K562 (cell line): ENCODE measurements at regions not wholly inside any gene's neighbourhood (a gene's known extent, or its start where the extent isn't known, plus 50 kb on each side); places are given as distances from the start of the nearest gene placed in this dataset.

Experiments
- ATAC-seq: fragments of 200-7000 bp; cut with Tn5 transposase; 3 replicates; pipeline ENCODE4 v1.9.1; 2020; ENCODE audit warnings: moderate library complexity
- BruUV-seq: library from RNA; stranded (reverse); fragments of 400-500 nt; replicated peaks from 2 replicates; lab custom pipeline; 2021; lab: Mats Ljungman, UMichigan
- CTCF ChIA-PET: fragments of 300-600 bp; formaldehyde crosslinking; extraction: SDS; loops from one replicate; lab custom pipeline; 2021; ENCODE audit warnings: low intra/inter-chr PET ratio; lab: Yijun Ruan, JAX
- POLR2A ChIA-PET: fragments of 300-600, 350-650 bp; sonication (Branson Sonifier 250); formaldehyde crosslinking; extraction: SDS; loops from one replicate; lab custom pipeline; 2021; ENCODE audit warnings: antibody characterized with exemption, inconsistent platforms; lab: Yijun Ruan, JAX
- DNase-seq, 4 experiments: peaks; one replicate each; pipeline versions ENCODE4 v3.0.0 to v3.0.0-alpha.2; 2011 to 2018; ENCODE audit warnings: low spot score in 3 of 4, mixed read lengths in 3 of 4; ENCODE audit errors: extremely low read depth in 1 of 4
- FAIRE-seq: peaks from 2 replicates; lab custom pipeline; 2011; peaks lifted over from hg19 to GRCh38; lab: Jason Lieb, UNC
- H2AFZ ChIP-seq: 2 replicates; pipeline ENCODE4 v1.6.0; 2011; ENCODE audit warnings: low read depth, low read length, control low read depth, inconsistent platforms
- H3K27ac ChIP-seq: fragments of 200-600 bp; 3 replicates; pipeline ENCODE4 v1.8.0; 2011; ENCODE audit warnings: low read depth, mild to moderate bottlenecking, control low read depth, inconsistent platforms, low read length, moderate library complexity, mixed read lengths; ENCODE audit errors: extremely low read depth
- H3K27me3 ChIP-seq, 2 experiments: fragments of 300-600 bp in 1 of 2; 2 replicates in 1 of 2; 3 replicates in 1 of 2; pipeline versions ENCODE4 v1.6.0 to v1.8.0; 2011; ENCODE audit warnings: inconsistent platforms in 2 of 2, low read length in 2 of 2, mild to moderate bottlenecking in 1 of 2, mixed read lengths in 1 of 2, moderate library complexity in 1 of 2; ENCODE audit not compliant: control insufficient read depth in 2 of 2, insufficient read depth in 2 of 2
- H3K36me3 ChIP-seq: fragments of 300-600 bp; 3 replicates; pipeline ENCODE4 v1.8.0; 2011; ENCODE audit warnings: mild to moderate bottlenecking, low read length, inconsistent platforms; ENCODE audit not compliant: control insufficient read depth, insufficient read depth
- H3K4me1 ChIP-seq, 2 experiments: fragments of 200-600 bp in 1 of 2; replicated peaks in 1 of 2; 2 replicates in 1 of 2; 3 replicates in 1 of 2; pipeline versions ENCODE4 v1.5.1 to v1.8.0; 2011; ENCODE audit warnings: inconsistent platforms in 2 of 2, low read length in 2 of 2, mild to moderate bottlenecking in 1 of 2, mixed read lengths in 1 of 2, moderate library complexity in 1 of 2; ENCODE audit not compliant: control insufficient read depth in 2 of 2, insufficient read depth in 2 of 2
- H3K4me2 ChIP-seq: 2 replicates; pipeline ENCODE4 v1.6.1; 2011; ENCODE audit warnings: low read length, control low read depth, inconsistent platforms, mixed read lengths; ENCODE audit not compliant: insufficient read depth
- H3K4me3 ChIP-seq: fragments of 200-600 bp; sonication (generic), shearing (Covaris generic); 2 replicates; pipeline ENCODE4 v1.5.1; 2016; ENCODE audit warnings: control low read depth, inconsistent platforms
- H3K79me2 ChIP-seq: fragments of 200-600 bp; 3 replicates; pipeline ENCODE4 v1.8.0; 2011; ENCODE audit warnings: low read length, inconsistent platforms; ENCODE audit not compliant: control insufficient read depth, insufficient read depth
- H3K9ac ChIP-seq, 2 experiments: 2 replicates each; pipeline versions ENCODE4 v1.6.0 to v1.6.1; 2011; ENCODE audit warnings: low read depth in 2 of 2, low read length in 2 of 2, control low read depth in 1 of 2, inconsistent platforms in 1 of 2, mild to moderate bottlenecking in 1 of 2, mixed read lengths in 1 of 2; ENCODE audit not compliant: insufficient read depth in 1 of 2
- H3K9me1 ChIP-seq: one replicate; pipeline ENCODE4 v1.6.0; 2011; ENCODE audit warnings: inconsistent platforms, mild to moderate bottlenecking, low read length, moderate library complexity; ENCODE audit not compliant: control insufficient read depth, insufficient read depth
- H3K9me3 ChIP-seq: replicated peaks from 2 replicates; pipeline ENCODE4 v1.5.1; 2011; ENCODE audit warnings: low read depth, low read length, inconsistent platforms; ENCODE audit not compliant: control insufficient read depth, insufficient read depth
- H4K20me1 ChIP-seq: replicated peaks from 2 replicates; pipeline ENCODE4 v1.6.1; 2011; ENCODE audit warnings: low read length, inconsistent platforms, mixed read lengths; ENCODE audit not compliant: control insufficient read depth, insufficient read depth
- CBX8 ChIP-seq: fragments of 200-600 bp; sonication (generic); IDR thresholded peaks from 2 replicates; pipeline ENCODE4 v1.6.1; 2012; ENCODE audit warnings: borderline replicate concordance, mixed run types, low read depth, mild to moderate bottlenecking, moderate library complexity, mixed read lengths, low read length, control low read depth, inconsistent platforms; ENCODE audit not compliant: poor library complexity, severe bottlenecking; ENCODE audit errors: extremely low read depth
- CLOCK ChIP-seq: fragments of 250-450 bp; sonication (Bioruptor Pico); IDR thresholded peaks from 2 replicates; pipeline ENCODE4 v1.4.0; 2020; ENCODE audit warnings: mild to moderate bottlenecking, moderate library complexity, borderline replicate concordance
- GTF2A2 ChIP-seq: IDR thresholded peaks from 2 replicates; pipeline ENCODE4 v1.6.1; 2016; ENCODE audit warnings: mild to moderate bottlenecking, missing genetic modification characterization, missing compliant biosample characterization
- HDAC8 ChIP-seq: fragments of 450-650 bp; IDR thresholded peaks from 2 replicates; pipeline ENCODE4 v1.6.1; 2016; ENCODE audit warnings: mild to moderate bottlenecking, missing genetic modification characterization, moderate library complexity, missing compliant biosample characterization
- HOXB6 ChIP-seq: fragments of 250-450 bp; sonication (Bioruptor Pico); IDR thresholded peaks from 2 replicates; pipeline ENCODE4 v1.5.1; 2022; ENCODE audit warnings: mild to moderate bottlenecking, borderline replicate concordance
- MAFG ChIP-seq: fragments of 450-650 bp; conservative IDR thresholded peaks from 2 replicates; pipeline ENCODE4 v1.6.1; 2016; ENCODE audit warnings: missing genetic modification characterization, missing compliant biosample characterization
- SIN3A ChIP-seq, 2 experiments: fragments of 150-350 bp in 1 of 2; IDR thresholded peaks; 2 replicates each; pipeline ENCODE4 v1.6.1; 2011 to 2016; ENCODE audit warnings: borderline replicate concordance in 2 of 2, low read depth in 2 of 2, low read length in 2 of 2, mild to moderate bottlenecking in 2 of 2, moderate library complexity in 2 of 2; ENCODE audit not compliant: control insufficient read depth in 1 of 2
- SOX6 ChIP-seq: fragments of 450-650 bp; IDR thresholded peaks from 2 replicates; pipeline ENCODE4 v1.6.1; 2014; ENCODE audit warnings: mild to moderate bottlenecking
- ZNF316 ChIP-seq: fragments of 450-650 bp; IDR thresholded peaks from 2 replicates; pipeline ENCODE4 v1.6.1; 2016
- ZNF444 ChIP-seq: fragments of 250-450 bp; sonication (Bioruptor Pico); IDR thresholded peaks from 2 replicates; pipeline ENCODE4 v1.4.0; 2020; ENCODE audit warnings: mild to moderate bottlenecking, moderate library complexity
- ZNF589 ChIP-seq: fragments of 200-800 bp; sonication (Bioruptor generic); IDR thresholded peaks from 2 replicates; pipeline ENCODE4 v1.6.1; 2016; ENCODE audit warnings: low read depth, missing genetic modification characterization, missing compliant biosample characterization
- ZNF707 ChIP-seq: fragments of 250-450 bp; sonication (Bioruptor Pico); conservative IDR thresholded peaks from 2 replicates; pipeline ENCODE4 v1.8.0; 2022; ENCODE audit warnings: inconsistent platforms, mild to moderate bottlenecking, moderate library complexity
- WGBS: fragments of 100-300 bp; shearing (Covaris generic); methylation state at CpG from one replicate; pipeline ENCODE4 v1.1.6; 2016; ENCODE audit warnings: low coverage, mixed read lengths; ENCODE audit not compliant: insufficient coverage; ENCODE audit errors: missing lambda C conversion rate; 5-methylcytosine and 5-hydroxymethylcytosine counted together
- in situ Hi-C: fragments of 300-500 bp; cut with MboI; formaldehyde crosslinking; loops from 4 replicates; pipeline ENCODE4 v1.15.0; 2018; ENCODE audit warnings: inconsistent platforms, mixed read lengths
- intact Hi-C: fragments of 100-400 bp; cut with micrococcal nuclease; formaldehyde crosslinking; loops from 2 replicates; pipeline ENCODE4 v1.14.2; 2022
- TF ChIP-seq, protein P1 (sequence below): fragments of 250-450 bp; sonication (Bioruptor Pico); IDR thresholded peaks from 2 replicates; pipeline ENCODE4 v1.5.1; 2021; ENCODE audit warnings: mild to moderate bottlenecking

- CTCF ChIA-PET, result no interaction called here
- in situ Hi-C loops (no loop called here), intact Hi-C loops (no loop called here)
- TF ChIP-seq MAFG (0 out of 2 replicates have a peak, but pooled peaks have one; percentile 15), ZNF316 (peak; percentile 49; the same call in 1 of the 2 replicates), ZNF589 (CRISPR knock-in tag) (no peak)
- no peaks in the 10 kb centered on the region for H3K9me3 ChIP-seq
- FAIRE-seq (no peak), ATAC-seq (no peak), DNase-seq (no peak)
- H3K36me3 ChIP-seq, result no peaks in the 10 kb centered on the region
- no peak overlapping the region for H3K9ac ChIP-seq
- 0% methylated on average over 2 of the region's 2 CpGs for WGBS
- no peaks in the 10 kb centered on the region for H3K9me1 ChIP-seq
- BruUV-seq, result no TSS peak
- no peaks in the 10 kb centered on the region for H4K20me1 ChIP-seq
- no peak overlapping the region for H3K4me3 ChIP-seq
- POLR2A ChIA-PET, result no interaction called here
- no peaks in the 10 kb centered on the region for H3K4me1 ChIP-seq
- H3K27ac ChIP-seq, result no peak overlapping the region
- no peak overlapping the region for H2AFZ ChIP-seq
- H3K27me3 ChIP-seq, result no peaks in the 10 kb centered on the region
- no peaks in the 10 kb centered on the region for H3K79me2 ChIP-seq
- no peak overlapping the region for H3K4me2 ChIP-seq
Measured at GRCh38 chr3:148219999-148220398, 477.7 kb upstream of the AGTR1 start.

DNA sequence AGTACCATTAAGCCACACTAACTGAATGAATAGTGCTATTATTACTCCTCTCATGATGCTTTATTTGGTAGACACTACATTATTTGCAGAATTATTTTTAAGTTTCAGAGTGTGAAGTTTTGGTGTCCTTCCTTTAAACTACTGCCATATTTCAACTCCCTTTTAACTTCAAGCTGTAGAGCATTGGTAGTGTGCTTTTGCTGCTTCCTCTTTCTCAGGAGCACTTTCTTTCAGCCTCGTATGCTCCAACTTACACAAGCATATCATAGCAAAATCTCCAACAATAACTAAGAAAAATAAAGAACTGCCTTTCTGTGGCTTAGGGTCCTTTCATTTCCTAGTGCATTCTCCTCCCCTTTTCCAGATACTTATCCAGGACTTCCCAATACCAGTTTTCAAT is 476.4 kb upstream of the AGTR1 start:
- in situ Hi-C loops, result no loop called here
- FAIRE-seq, result no peak
- no peaks in the 10 kb centered on the region for H3K27me3 ChIP-seq
- TF ChIP-seq ZNF444 (CRISPR knock-in tag) (no peak), CLOCK (CRISPR knock-in tag) (no peak), HDAC8 (tag) (no peak), HOXB6 (no peak), SOX6 (no peak), CBX8 (no peak), ZNF707 (CRISPR knock-in tag) (no peak), SIN3A (IDR thresholded peaks at IDR 0.05; ENCODE audit: borderline replicate concordance in 2 of 2, control insufficient read depth in 1 of 2, low read depth in 2 of 2, low read length in 2 of 2) (no peak), GTF2A2 (tag) (no peak)
- TF ChIP-seq, protein P1, sequence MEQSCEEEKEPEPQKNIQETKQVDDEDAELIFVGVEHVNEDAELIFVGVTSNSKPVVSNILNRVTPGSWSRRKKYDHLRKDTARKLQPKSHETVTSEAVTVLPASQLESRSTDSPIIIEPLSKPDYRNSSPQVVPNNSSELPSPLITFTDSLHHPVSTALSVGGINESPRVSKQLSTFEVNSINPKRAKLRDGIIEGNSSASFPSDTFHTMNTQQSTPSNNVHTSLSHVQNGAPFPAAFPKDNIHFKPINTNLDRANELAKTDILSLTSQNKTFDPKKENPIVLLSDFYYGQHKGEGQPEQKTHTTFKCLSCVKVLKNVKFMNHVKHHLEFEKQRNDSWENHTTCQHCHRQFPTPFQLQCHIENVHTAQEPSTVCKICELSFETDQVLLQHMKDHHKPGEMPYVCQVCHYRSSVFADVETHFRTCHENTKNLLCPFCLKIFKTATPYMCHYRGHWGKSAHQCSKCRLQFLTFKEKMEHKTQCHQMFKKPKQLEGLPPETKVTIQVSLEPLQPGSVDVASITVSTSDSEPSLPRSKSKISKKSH (CRISPR knock-in tag), result no peak

More for the DNA sequence above, 476.4 kb upstream of the AGTR1 start:
- Histone ChIP-seq H3K79me2 (no peaks in the 10 kb centered on the region), H2AFZ (no peak overlapping the region), H3K9me3 (no peaks in the 10 kb centered on the region), H3K4me1 (no peaks in the 10 kb centered on the region), H3K27ac (no peak overlapping the region), H3K9me1 (no peaks in the 10 kb centered on the region), H3K4me3 (no peak overlapping the region), H4K20me1 (no peaks in the 10 kb centered on the region), H3K4me2 (no peak overlapping the region), H3K9ac (no peak overlapping the region), H3K36me3 (no peaks in the 10 kb centered on the region)
- intact Hi-C loops, result no loop called here
- ChIA-PET POLR2A (no interaction called here), CTCF (no interaction called here)
- DNase-seq (no peak), ATAC-seq (no peak)
- no TSS peak for BruUV-seq
- 0% methylated on average over 1 of the region's 1 CpG for WGBS
